ENCODE measurements at regions not wholly inside any gene's neighbourhood (a gene's known extent, or its start where the extent isn't known, plus 50 kb on each side); places are given as distances from the start of the nearest gene placed in this dataset.

DNA sequence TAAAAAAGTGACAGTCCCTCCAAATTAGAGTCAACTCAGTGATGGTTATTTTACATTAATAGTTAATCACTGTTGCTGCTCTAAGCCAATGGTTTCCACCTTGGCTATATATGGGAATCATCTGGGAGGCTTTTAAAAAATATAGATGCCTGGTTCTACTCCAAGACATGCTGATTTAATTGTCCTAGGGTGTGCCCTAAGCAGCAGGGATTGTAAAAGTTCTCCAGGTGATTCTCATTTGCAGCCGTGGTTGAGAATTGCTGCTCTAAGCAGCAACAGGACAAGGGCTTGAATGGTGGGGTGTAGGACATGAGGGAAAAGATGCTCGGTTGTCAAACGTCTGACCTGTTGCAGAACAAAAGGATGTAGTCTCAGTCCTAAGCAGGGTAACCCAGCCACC, 405.1 kb upstream of the MCTP2 start:
- TF ChIP-seq, protein P1, sequence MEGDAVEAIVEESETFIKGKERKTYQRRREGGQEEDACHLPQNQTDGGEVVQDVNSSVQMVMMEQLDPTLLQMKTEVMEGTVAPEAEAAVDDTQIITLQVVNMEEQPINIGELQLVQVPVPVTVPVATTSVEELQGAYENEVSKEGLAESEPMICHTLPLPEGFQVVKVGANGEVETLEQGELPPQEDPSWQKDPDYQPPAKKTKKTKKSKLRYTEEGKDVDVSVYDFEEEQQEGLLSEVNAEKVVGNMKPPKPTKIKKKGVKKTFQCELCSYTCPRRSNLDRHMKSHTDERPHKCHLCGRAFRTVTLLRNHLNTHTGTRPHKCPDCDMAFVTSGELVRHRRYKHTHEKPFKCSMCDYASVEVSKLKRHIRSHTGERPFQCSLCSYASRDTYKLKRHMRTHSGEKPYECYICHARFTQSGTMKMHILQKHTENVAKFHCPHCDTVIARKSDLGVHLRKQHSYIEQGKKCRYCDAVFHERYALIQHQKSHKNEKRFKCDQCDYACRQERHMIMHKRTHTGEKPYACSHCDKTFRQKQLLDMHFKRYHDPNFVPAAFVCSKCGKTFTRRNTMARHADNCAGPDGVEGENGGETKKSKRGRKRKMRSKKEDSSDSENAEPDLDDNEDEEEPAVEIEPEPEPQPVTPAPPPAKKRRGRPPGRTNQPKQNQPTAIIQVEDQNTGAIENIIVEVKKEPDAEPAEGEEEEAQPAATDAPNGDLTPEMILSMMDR (IDR thresholded peaks at IDR 0.05 in 2 of 3, conservative IDR thresholded peaks at IDR 0.05 in 1 of 3; ENCODE audit: borderline replicate concordance in 1 of 3, insufficient read depth in 1 of 3, low read depth in 2 of 3, low read length in 2 of 3), result no peak
- TF ChIP-seq RAD21 (IDR thresholded peaks at IDR 0.05; ENCODE audit: low read depth), result no peak
- TF ChIP-seq EZH2 (IDR thresholded peaks at IDR 0.05), result no peak
- TF ChIP-seq POLR2AphosphoS5 (IDR thresholded peaks at IDR 0.05; ENCODE audit: low read depth, low read length), result no peak
- TF ChIP-seq POLR2A (IDR thresholded peaks at IDR 0.05; ENCODE audit: borderline replicate concordance, extremely low read depth, insufficient read depth, insufficient read length), result no peak
- TF ChIP-seq, protein P2, sequence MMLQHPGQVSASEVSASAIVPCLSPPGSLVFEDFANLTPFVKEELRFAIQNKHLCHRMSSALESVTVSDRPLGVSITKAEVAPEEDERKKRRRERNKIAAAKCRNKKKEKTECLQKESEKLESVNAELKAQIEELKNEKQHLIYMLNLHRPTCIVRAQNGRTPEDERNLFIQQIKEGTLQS (IDR thresholded peaks at IDR 0.05), result no peak
- no peak for TF ChIP-seq REST (IDR thresholded peaks at IDR 0.05; ENCODE audit: low read depth)
- no peak for TF ChIP-seq ZNF274 (IDR thresholded peaks at IDR 0.05; ENCODE audit: low read depth, low read length)
